HEK293 (cell line): ENCODE measurements at regions not wholly inside any gene's neighbourhood (a gene's known extent, or its start where the extent isn't known, plus 50 kb on each side); places are given as distances from the start of the nearest gene placed in this dataset.

Experiments used
- CTCF ChIP-seq: fragments of 450-650 bp; formaldehyde crosslinking; IDR thresholded peaks from 2 replicates; pipeline ENCODE4 v1.5.1; 2016; ENCODE audit warnings: missing biosample characterization, missing genetic modification characterization
- KLF9 ChIP-seq: fragments of 450-650 bp; formaldehyde crosslinking; IDR thresholded peaks from 2 replicates; pipeline ENCODE4 v1.5.1; 2016; ENCODE audit warnings: missing biosample characterization, missing genetic modification characterization, low read depth
- ZBTB21 ChIP-seq: fragments of 450-650 bp; formaldehyde crosslinking; IDR thresholded peaks from 2 replicates; pipeline ENCODE4 v1.5.1; 2017; ENCODE audit warnings: missing biosample characterization, missing genetic modification characterization
- ZBTB8A ChIP-seq: fragments of 450-650 bp; formaldehyde crosslinking; IDR thresholded peaks from 2 replicates; pipeline ENCODE4 v1.5.1; 2016; ENCODE audit warnings: missing biosample characterization, missing genetic modification characterization
- ZNF416 ChIP-seq: fragments of 450-650 bp; formaldehyde crosslinking; IDR thresholded peaks from 2 replicates; pipeline ENCODE4 v1.5.1; 2016; ENCODE audit warnings: missing biosample characterization, missing genetic modification characterization
- ZNF529 ChIP-seq: fragments of 450-650 bp; formaldehyde crosslinking; IDR thresholded peaks from 2 replicates; pipeline ENCODE4 v1.5.1; 2017; ENCODE audit warnings: missing genetic modification characterization, missing biosample characterization; ENCODE audit not compliant: insufficient replicate concordance
- ZNF785 ChIP-seq: fragments of 450-650 bp; formaldehyde crosslinking; IDR thresholded peaks from 2 replicates; pipeline ENCODE4 v1.5.1; 2016; ENCODE audit warnings: missing biosample characterization, missing genetic modification characterization
- ZNF791 ChIP-seq: fragments of 450-650 bp; formaldehyde crosslinking; IDR thresholded peaks from 2 replicates; pipeline ENCODE4 v1.5.1; 2016; ENCODE audit warnings: missing biosample characterization, missing genetic modification characterization
- TF ChIP-seq, protein P1 (sequence below): fragments of 450-650 bp; formaldehyde crosslinking; IDR thresholded peaks from 2 replicates; pipeline ENCODE4 v1.5.1; 2016; ENCODE audit warnings: missing biosample characterization, missing genetic modification characterization

DNA sequence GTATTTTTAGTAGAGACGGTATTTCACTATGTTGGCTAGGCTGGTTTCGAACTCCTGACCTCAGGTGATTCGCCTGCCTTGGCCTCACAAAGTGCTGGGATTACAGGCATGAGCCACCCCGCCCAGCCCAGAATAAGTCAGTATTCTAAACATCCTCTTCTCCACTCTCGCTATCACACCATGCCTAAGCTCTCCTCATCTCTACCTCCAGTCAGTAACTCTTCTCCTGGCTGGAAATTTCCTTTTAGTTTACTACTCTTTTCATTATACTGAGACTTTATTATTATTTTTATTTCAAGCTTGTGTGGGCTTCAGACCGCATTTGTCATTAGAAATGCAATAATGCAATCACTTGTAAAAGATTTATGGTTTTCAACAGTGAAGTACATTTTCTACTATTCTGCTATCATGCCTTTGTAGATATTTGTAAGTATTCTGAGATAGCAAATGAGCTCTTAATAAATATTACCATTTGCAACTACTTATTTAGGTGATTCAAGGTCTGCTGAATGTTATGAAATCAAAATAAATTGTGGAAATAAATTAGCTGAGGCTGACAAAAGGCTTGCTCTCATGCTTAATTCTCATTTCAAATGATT is 617.3 kb upstream of the GOT2 start:
- TF ChIP-seq ZNF791 (tag by site-specific recombination) (no peak), ZBTB8A (no peak), KLF9 (tag by site-specific recombination) (no peak), CTCF (tag by site-specific recombination) (no peak), ZNF529 (tag by site-specific recombination) (no peak), ZNF785 (tag by site-specific recombination) (no peak), ZNF416 (tag by site-specific recombination) (no peak), ZBTB21 (tag by site-specific recombination) (no peak)
- TF ChIP-seq, protein P1, sequence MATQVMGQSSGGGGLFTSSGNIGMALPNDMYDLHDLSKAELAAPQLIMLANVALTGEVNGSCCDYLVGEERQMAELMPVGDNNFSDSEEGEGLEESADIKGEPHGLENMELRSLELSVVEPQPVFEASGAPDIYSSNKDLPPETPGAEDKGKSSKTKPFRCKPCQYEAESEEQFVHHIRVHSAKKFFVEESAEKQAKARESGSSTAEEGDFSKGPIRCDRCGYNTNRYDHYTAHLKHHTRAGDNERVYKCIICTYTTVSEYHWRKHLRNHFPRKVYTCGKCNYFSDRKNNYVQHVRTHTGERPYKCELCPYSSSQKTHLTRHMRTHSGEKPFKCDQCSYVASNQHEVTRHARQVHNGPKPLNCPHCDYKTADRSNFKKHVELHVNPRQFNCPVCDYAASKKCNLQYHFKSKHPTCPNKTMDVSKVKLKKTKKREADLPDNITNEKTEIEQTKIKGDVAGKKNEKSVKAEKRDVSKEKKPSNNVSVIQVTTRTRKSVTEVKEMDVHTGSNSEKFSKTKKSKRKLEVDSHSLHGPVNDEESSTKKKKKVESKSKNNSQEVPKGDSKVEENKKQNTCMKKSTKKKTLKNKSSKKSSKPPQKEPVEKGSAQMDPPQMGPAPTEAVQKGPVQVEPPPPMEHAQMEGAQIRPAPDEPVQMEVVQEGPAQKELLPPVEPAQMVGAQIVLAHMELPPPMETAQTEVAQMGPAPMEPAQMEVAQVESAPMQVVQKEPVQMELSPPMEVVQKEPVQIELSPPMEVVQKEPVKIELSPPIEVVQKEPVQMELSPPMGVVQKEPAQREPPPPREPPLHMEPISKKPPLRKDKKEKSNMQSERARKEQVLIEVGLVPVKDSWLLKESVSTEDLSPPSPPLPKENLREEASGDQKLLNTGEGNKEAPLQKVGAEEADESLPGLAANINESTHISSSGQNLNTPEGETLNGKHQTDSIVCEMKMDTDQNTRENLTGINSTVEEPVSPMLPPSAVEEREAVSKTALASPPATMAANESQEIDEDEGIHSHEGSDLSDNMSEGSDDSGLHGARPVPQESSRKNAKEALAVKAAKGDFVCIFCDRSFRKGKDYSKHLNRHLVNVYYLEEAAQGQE (tag by site-specific recombination) = no peak
